ENCODE measurements at regions not wholly inside any gene's neighbourhood (a gene's known extent, or its start where the extent isn't known, plus 50 kb on each side); places are given as distances from the start of the nearest gene placed in this dataset.

GRCh38 chr2:222810044-222810443, 50.8 kb upstream of the ACSL3 start:
- 96% methylated on average over 3 of the region's 5 CpGs for WGBS (ENCODE audit: insufficient coverage)
- no peaks in the 10 kb centered on the region for H3K36me3 ChIP-seq (ENCODE audit: control insufficient read depth, insufficient read depth, low read length)
- no peak overlapping the region for H3K27ac ChIP-seq (ENCODE audit: low read length)
- no peak overlapping the region for H3K4me3 ChIP-seq (ENCODE audit: low read length)
- no peaks in the 10 kb centered on the region for H3K9me3 ChIP-seq (replicated peaks; ENCODE audit: control insufficient read depth, low read depth, low read length)
- peaks cover 8% of the 10 kb centered on the region for H3K4me1 ChIP-seq (ENCODE audit: control insufficient read depth, insufficient read depth, low read length)
- no peak for DNase-seq
- H3K27me3 ChIP-seq (ENCODE audit: control insufficient read depth, insufficient read depth, low read length) = no peaks in the 10 kb centered on the region
